B cell (primary cell): ENCODE measurements at regions not wholly inside any gene's neighbourhood (a gene's known extent, or its start where the extent isn't known, plus 50 kb on each side); places are given as distances from the start of the nearest gene placed in this dataset.

Experiments
- ATAC-seq: fragments of 200-7000 bp; cut with Tn5 transposase; one replicate; pipeline ENCODE4 v1.10.0; 2021; ENCODE audit warnings: low read depth, mild to moderate bottlenecking, moderate number of reproducible peaks, moderate library complexity
- CTCF ChIA-PET: fragments of 350-600 bp; sonication (Branson Sonifier 250); formaldehyde crosslinking; loops from one replicate; lab custom pipeline; 2021; ENCODE audit warnings: antibody characterized with exemption, inconsistent platforms; lab: Charles Lee
- POLR2A ChIA-PET: fragments of 350-600 bp; sonication (Branson Sonifier 250); formaldehyde crosslinking; loops from one replicate; lab custom pipeline; 2021; ENCODE audit warnings: antibody characterized with exemption; lab: Charles Lee
- DNase-seq: peaks from one replicate; pipeline ENCODE4 v3.0.0; 2013
- H2AFZ ChIP-seq: 2 replicates; pipeline ENCODE4 v1.6.1; 2012; ENCODE audit warnings: mild to moderate bottlenecking, low read depth, low read length; ENCODE audit not compliant: insufficient read depth, poor library complexity, severe bottlenecking
- H3K27ac ChIP-seq, 2 donors: 1 replicate in 1 of 2; 2 replicates in 1 of 2; pipeline ENCODE4 v1.5.1; 2012 to 2013; ENCODE audit warnings: low read length in 2 of 2, mild to moderate bottlenecking in 2 of 2, moderate library complexity in 1 of 2
- H3K27me3 ChIP-seq, 4 experiments: fragments of 200-600 bp in 1 of 4; sonication (generic) in 1 of 4; replicated peaks in 1 of 4; 1 replicate in 2 of 4; 2 replicates in 2 of 4; pipeline versions ENCODE4 v1.6.1 to v1.7.0; 2013 to 2016; ENCODE audit warnings: low read length in 3 of 4, mild to moderate bottlenecking in 2 of 4, mixed read lengths in 1 of 4, moderate library complexity in 1 of 4; ENCODE audit not compliant: insufficient read depth in 4 of 4, control insufficient read depth in 3 of 4; ENCODE audit errors: control extremely low read depth in 1 of 4
- H3K36me3 ChIP-seq, 2 experiments: replicated peaks in 1 of 2; 1 replicate in 1 of 2; 2 replicates in 1 of 2; pipeline versions ENCODE4 v1.6.1 to v1.7.1; 2013; ENCODE audit warnings: low read length in 1 of 2; ENCODE audit not compliant: insufficient read depth in 2 of 2, control insufficient read depth in 1 of 2; ENCODE audit errors: control extremely low read depth in 1 of 2, extremely low read depth in 1 of 2
- H3K4me1 ChIP-seq, 2 donors: fragments of 200-600 bp in 1 of 2; sonication (generic) in 1 of 2; 1 replicate in 1 of 2; 2 replicates in 1 of 2; pipeline versions ENCODE4 v1.5.1 to v1.6.1; 2013 to 2017; ENCODE audit warnings: low read length in 2 of 2; ENCODE audit not compliant: control insufficient read depth in 2 of 2, insufficient read depth in 2 of 2
- H3K4me2 ChIP-seq: replicated peaks from 2 replicates; pipeline ENCODE3; 2012; ENCODE audit warnings: mild to moderate bottlenecking, low read depth, low read length; ENCODE audit not compliant: poor library complexity, severe bottlenecking
- H3K4me3 ChIP-seq, 5 experiments: fragments of 200-600 bp in 1 of 5; sonication (generic) in 1 of 5; 1 replicate in 3 of 5; 2 replicates in 2 of 5; pipeline versions ENCODE4 v1.5.1 to v1.7.0; 2011 to 2016; ENCODE audit warnings: low read length in 4 of 5, mild to moderate bottlenecking in 4 of 5, low read depth in 2 of 5, control low read depth in 1 of 5, moderate library complexity in 1 of 5; ENCODE audit not compliant: insufficient read depth in 1 of 5; ENCODE audit errors: control extremely low read depth in 1 of 5, extremely low read depth in 1 of 5
- H3K79me2 ChIP-seq: fragments of 200-600 bp; sonication (generic); one replicate; pipeline ENCODE4 v1.6.0; 2016; ENCODE audit warnings: low read length; ENCODE audit not compliant: control insufficient read depth, insufficient read depth
- H3K9ac ChIP-seq: fragments of 200-600 bp; sonication (generic); 2 replicates; pipeline ENCODE4 v1.6.1; 2017; ENCODE audit warnings: mild to moderate bottlenecking, low read length, moderate library complexity
- H3K9me3 ChIP-seq, 3 donors: one replicate each; pipeline versions ENCODE4 v1.6.1 to v1.7.1; 2013; ENCODE audit warnings: low read length in 2 of 3; ENCODE audit not compliant: control insufficient read depth in 2 of 3, insufficient read depth in 1 of 3; ENCODE audit errors: control extremely low read depth in 1 of 3
- H4K20me1 ChIP-seq: 2 replicates; pipeline ENCODE4 v1.6.0; 2012; ENCODE audit warnings: mild to moderate bottlenecking, low read length; ENCODE audit not compliant: insufficient read depth, control insufficient read depth, poor library complexity, severe bottlenecking
- H3K27ac Mint-ChIP-seq: one replicate; pipeline ENCODE4 v1.8.0; 2021; ENCODE audit warnings: mixed read lengths
- H3K27me3 Mint-ChIP-seq: one replicate; pipeline ENCODE4 v1.8.0; 2021; ENCODE audit warnings: mixed read lengths
- H3K4me1 Mint-ChIP-seq: one replicate; pipeline ENCODE4 v1.8.0; 2021; ENCODE audit warnings: mixed read lengths
- H3K4me3 Mint-ChIP-seq: one replicate; pipeline ENCODE4 v1.8.0; 2021; ENCODE audit warnings: mixed read lengths
- H3K9me3 Mint-ChIP-seq: one replicate; pipeline ENCODE4 v1.8.0; 2022; ENCODE audit warnings: mixed read lengths; ENCODE audit not compliant: insufficient read depth
- EZH2 ChIP-seq: IDR thresholded peaks from 2 replicates; pipeline ENCODE4 v1.6.1; 2012; ENCODE audit warnings: borderline replicate concordance, low read depth, mild to moderate bottlenecking, moderate library complexity, low read length; ENCODE audit not compliant: insufficient read depth, poor library complexity, severe bottlenecking
- WGBS: methylation state at CpG from one replicate; pipeline ENCODE4 v1.1.5; 2013; ENCODE audit warnings: missing lambda C conversion rate; ENCODE audit not compliant: insufficient coverage; 5-methylcytosine and 5-hydroxymethylcytosine counted together
- intact Hi-C: fragments of 100-400 bp; cut with micrococcal nuclease; formaldehyde crosslinking; loops from one replicate; pipeline ENCODE4 v1.10.0; 2022
- TF ChIP-seq, protein P1 (sequence below): fragments of 200-600 bp; IDR thresholded peaks from one replicate; pipeline ENCODE4 v1.8.0; 2022; ENCODE audit warnings: antibody characterized with exemption, mild to moderate bottlenecking

DNA sequence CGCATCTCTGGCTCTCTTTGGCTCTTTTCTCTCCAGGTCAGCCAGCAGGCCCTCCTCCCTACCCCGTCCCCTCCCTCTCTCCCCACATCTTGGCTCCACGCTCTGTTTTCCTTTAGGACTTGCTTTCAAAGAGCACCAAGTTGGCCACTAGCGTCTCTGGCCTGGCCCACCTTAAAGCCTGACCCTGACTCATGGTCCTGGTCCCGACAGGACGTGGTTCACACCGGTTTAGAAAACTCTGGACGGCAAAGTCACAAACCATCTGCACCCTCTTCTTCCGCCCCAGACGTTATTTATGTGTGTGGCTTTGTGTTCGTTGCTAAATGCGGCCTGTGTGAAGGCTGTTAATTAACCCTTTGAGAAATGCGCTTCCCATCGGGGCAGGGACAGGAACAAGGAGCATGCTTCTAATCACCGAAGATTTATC lies 169.0 kb upstream of the HAAO start:
- Histone ChIP-seq H3K79me2 (no peaks in the 10 kb centered on the region), H3K4me3 (peak overlapping the region in 1 of 5 experiments; percentile 19), H3K36me3 (no peaks in the 10 kb centered on the region), H3K27ac (no peak overlapping the region), H2AFZ (peak overlapping the region; percentile 61), H3K9ac (peak overlapping the region; percentile 5), H3K4me2 (peak overlapping the region; percentile 63), H4K20me1 (no peaks in the 10 kb centered on the region), H3K4me1 (peaks cover 41 to 46% of the 10 kb centered on the region in 2 donors), H3K9me3 (peaks cover 0 to 4% (median 0%) of the 10 kb centered on the region in 3 donors), H3K27me3 (peaks cover 0 to 3% (median 0%) of the 10 kb centered on the region in 4 experiments)
- Mint-ChIP-seq H3K27me3 (peaks cover 8% of the 10 kb centered on the region), H3K9me3 (no peaks in the 10 kb centered on the region), H3K4me1 (peaks cover 32% of the 10 kb centered on the region), H3K27ac (peak overlapping the region; percentile 90), H3K4me3 (peak overlapping the region; percentile 89)
- ATAC-seq = peak; percentile 28
- ChIA-PET CTCF (interaction anchor here (0.6 to 5.8 kb wide), 3 partner anchors 13 to 268 kb away, joined by 3 to 27 read pairs (median 18); no protein-coding TSS in a partner anchor), POLR2A (no interaction called here)
- peak; percentile 37 for DNase-seq
- TF ChIP-seq, protein P1, sequence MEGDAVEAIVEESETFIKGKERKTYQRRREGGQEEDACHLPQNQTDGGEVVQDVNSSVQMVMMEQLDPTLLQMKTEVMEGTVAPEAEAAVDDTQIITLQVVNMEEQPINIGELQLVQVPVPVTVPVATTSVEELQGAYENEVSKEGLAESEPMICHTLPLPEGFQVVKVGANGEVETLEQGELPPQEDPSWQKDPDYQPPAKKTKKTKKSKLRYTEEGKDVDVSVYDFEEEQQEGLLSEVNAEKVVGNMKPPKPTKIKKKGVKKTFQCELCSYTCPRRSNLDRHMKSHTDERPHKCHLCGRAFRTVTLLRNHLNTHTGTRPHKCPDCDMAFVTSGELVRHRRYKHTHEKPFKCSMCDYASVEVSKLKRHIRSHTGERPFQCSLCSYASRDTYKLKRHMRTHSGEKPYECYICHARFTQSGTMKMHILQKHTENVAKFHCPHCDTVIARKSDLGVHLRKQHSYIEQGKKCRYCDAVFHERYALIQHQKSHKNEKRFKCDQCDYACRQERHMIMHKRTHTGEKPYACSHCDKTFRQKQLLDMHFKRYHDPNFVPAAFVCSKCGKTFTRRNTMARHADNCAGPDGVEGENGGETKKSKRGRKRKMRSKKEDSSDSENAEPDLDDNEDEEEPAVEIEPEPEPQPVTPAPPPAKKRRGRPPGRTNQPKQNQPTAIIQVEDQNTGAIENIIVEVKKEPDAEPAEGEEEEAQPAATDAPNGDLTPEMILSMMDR = no peak
- no peak for TF ChIP-seq EZH2
- intact Hi-C loops = no loop called here
- 12% methylated on average over 10 of the region's 15 CpGs for WGBS

DNA sequence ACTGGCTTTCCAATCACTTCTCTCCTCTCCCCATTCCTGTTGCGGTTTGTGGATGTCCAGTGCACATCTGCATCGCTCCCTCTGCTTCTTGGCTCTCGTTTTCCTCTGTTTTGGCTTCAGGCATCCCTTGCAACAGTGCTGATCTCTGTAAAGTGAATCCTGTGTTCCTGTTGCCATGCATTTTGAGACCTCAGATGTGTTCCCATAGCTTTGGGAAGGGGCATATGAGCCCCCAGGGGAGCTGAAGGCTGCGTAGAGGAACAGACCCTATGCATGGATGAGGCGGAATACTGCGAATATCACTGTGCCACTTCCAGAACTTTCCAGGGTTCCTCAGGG lies 168.4 kb upstream of the HAAO start:
- Histone ChIP-seq H3K9ac (no peak overlapping the region), H3K79me2 (no peaks in the 10 kb centered on the region), H3K9me3 (peaks cover 0 to 4% (median 0%) of the 10 kb centered on the region in 3 donors), H4K20me1 (no peaks in the 10 kb centered on the region), H2AFZ (peak overlapping the region; percentile 61), H3K36me3 (no peaks in the 10 kb centered on the region), H3K4me1 (peaks cover 41 to 46% of the 10 kb centered on the region in 2 donors), H3K27me3 (peaks cover 0 to 3% (median 0%) of the 10 kb centered on the region in 4 experiments), H3K4me2 (peak overlapping the region; percentile 63), H3K27ac (no peak overlapping the region), H3K4me3 (no peak overlapping the region)
- no peaks in the 10 kb centered on the region for H3K9me3 Mint-ChIP-seq
- peak overlapping the region; percentile 0 for H3K27ac Mint-ChIP-seq
- no peak overlapping the region for H3K4me3 Mint-ChIP-seq
- DNase-seq = no peak
- 95% methylated on average over 6 of the region's 6 CpGs for WGBS
- intact Hi-C loops = no loop called here
- H3K4me1 Mint-ChIP-seq = peaks cover 33% of the 10 kb centered on the region
- TF ChIP-seq, protein P1 = no peak
- TF ChIP-seq EZH2 = no peak
- ChIA-PET POLR2A (no interaction called here), CTCF (interaction anchor here (5.8 kb wide), 1 partner anchor 14 kb away, joined by 27 read pairs; no protein-coding TSS in a partner anchor)
- peaks cover 8% of the 10 kb centered on the region for H3K27me3 Mint-ChIP-seq
- no peak for ATAC-seq
